ENCODE measurements at regions not wholly inside any gene's neighbourhood (a gene's known extent, or its start where the extent isn't known, plus 50 kb on each side); places are given as distances from the start of the nearest gene placed in this dataset.

- TF ChIP-seq YY1 (IDR thresholded peaks at IDR 0.05; ENCODE audit: low read depth) (no peak), USF1 (IDR thresholded peaks at IDR 0.05) (no peak), MAX (IDR thresholded peaks at IDR 0.05) (no peak), FOXM1 (IDR thresholded peaks at IDR 0.05; ENCODE audit: borderline replicate concordance, low read depth) (no peak), REST (IDR thresholded peaks at IDR 0.05; ENCODE audit: low read depth) (no peak), NFIC (IDR thresholded peaks at IDR 0.05) (no peak), ZBTB7A (IDR thresholded peaks at IDR 0.05; ENCODE audit: low read depth) (no peak)
Observed at GRCh38 chr7:51783241-51783640, 466.6 kb upstream of the COBL start.

GRCh38 chr7:51778121-51778520 lies 461.5 kb upstream of the COBL start:
- TF ChIP-seq TAF1 (IDR thresholded peaks at IDR 0.05; ENCODE audit: low read depth) (no peak), TEAD4 (IDR thresholded peaks at IDR 0.05) (no peak), FOXM1 (IDR thresholded peaks at IDR 0.05; ENCODE audit: borderline replicate concordance, low read depth) (no peak), YY1 (IDR thresholded peaks at IDR 0.05; ENCODE audit: low read depth) (no peak), CEBPB (IDR thresholded peaks at IDR 0.05) (no peak), EP300 (IDR thresholded peaks at IDR 0.05; ENCODE audit: borderline replicate concordance) (no peak)

GRCh38 chr7:51774178-51774577 lies 457.6 kb upstream of the COBL start:
- TF ChIP-seq REST (IDR thresholded peaks at IDR 0.05; ENCODE audit: low read depth) (no peak), YY1 (IDR thresholded peaks at IDR 0.05; ENCODE audit: low read depth) (no peak), TAF1 (IDR thresholded peaks at IDR 0.05; ENCODE audit: low read depth) (no peak), ZBTB7A (IDR thresholded peaks at IDR 0.05; ENCODE audit: low read depth) (no peak), CREB1 (IDR thresholded peaks at IDR 0.05; ENCODE audit: low read depth) (no peak), RAD21 (IDR thresholded peaks at IDR 0.05; ENCODE audit: low read depth) (no peak), EGR1 (IDR thresholded peaks at IDR 0.05) (no peak), FOXM1 (IDR thresholded peaks at IDR 0.05; ENCODE audit: borderline replicate concordance, low read depth) (no peak), EP300 (IDR thresholded peaks at IDR 0.05; ENCODE audit: borderline replicate concordance) (no peak), USF1 (IDR thresholded peaks at IDR 0.05) (no peak), CEBPB (IDR thresholded peaks at IDR 0.05) (no peak)

GRCh38 chr7:51772190-51772589 lies 455.6 kb upstream of the COBL start:
- TF ChIP-seq MAX (IDR thresholded peaks at IDR 0.05) = no peak
- no peak for TF ChIP-seq USF1 (IDR thresholded peaks at IDR 0.05)
- TF ChIP-seq TAF1 (IDR thresholded peaks at IDR 0.05; ENCODE audit: low read depth) = no peak
- TF ChIP-seq EGR1 (IDR thresholded peaks at IDR 0.05) = no peak
- TF ChIP-seq CREB1 (IDR thresholded peaks at IDR 0.05; ENCODE audit: low read depth) = no peak
- TF ChIP-seq CEBPB (IDR thresholded peaks at IDR 0.05) = no peak
- TF ChIP-seq EP300 (IDR thresholded peaks at IDR 0.05; ENCODE audit: borderline replicate concordance) = no peak
- TF ChIP-seq REST (IDR thresholded peaks at IDR 0.05; ENCODE audit: low read depth) = no peak
- no peak for TF ChIP-seq ZBTB7A (IDR thresholded peaks at IDR 0.05; ENCODE audit: low read depth)
- no peak for TF ChIP-seq FOXM1 (IDR thresholded peaks at IDR 0.05; ENCODE audit: borderline replicate concordance, low read depth)
- TF ChIP-seq TCF12 (IDR thresholded peaks at IDR 0.05; ENCODE audit: low read depth) = no peak
- TF ChIP-seq TEAD4 (IDR thresholded peaks at IDR 0.05) = no peak
- no peak for TF ChIP-seq NFIC (IDR thresholded peaks at IDR 0.05)
- TF ChIP-seq YY1 (IDR thresholded peaks at IDR 0.05; ENCODE audit: low read depth) = no peak
- no peak for TF ChIP-seq RAD21 (IDR thresholded peaks at IDR 0.05; ENCODE audit: low read depth)

All from Ishikawa (cell line).